ENCODE measurements at regions not wholly inside any gene's neighbourhood (a gene's known extent, or its start where the extent isn't known, plus 50 kb on each side); places are given as distances from the start of the nearest gene placed in this dataset.
A peak's percentile ranks its signal among the peaks of the same experiment; 100 is the strongest.
"Not testable (repeated sequence)": the region's sequence is repeated elsewhere in the genome, so short reads cannot be mapped to it uniquely, and the experiment has no call there.

DNA sequence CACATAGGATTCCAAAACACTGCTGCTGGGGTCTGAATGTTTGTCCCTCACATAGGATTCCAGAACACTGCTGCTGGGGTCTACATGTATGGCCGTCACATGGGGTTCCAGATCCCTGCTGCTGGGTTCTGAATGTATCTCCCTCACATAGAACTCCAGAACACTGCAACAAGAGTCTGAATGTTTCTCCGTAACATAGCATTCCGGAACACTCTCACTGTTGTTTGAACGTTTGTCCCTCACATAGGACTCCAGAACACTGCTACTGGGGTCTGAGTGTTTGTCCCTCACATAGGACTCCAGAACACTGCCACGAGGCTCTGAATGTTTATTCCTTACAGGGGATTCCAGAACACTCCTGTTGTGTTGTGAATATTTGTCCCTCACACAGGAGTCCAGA lies 216.8 kb downstream of the FOXD4L6 start:
- Histone ChIP-seq H3K36me3 (replicated peaks; ENCODE audit: control insufficient read depth, insufficient read depth, low read length) (no peaks in the 10 kb centered on the region), H3K4me3 (ENCODE audit: insufficient read depth, low read depth, low read length) (no peak overlapping the region), H3K27me3 (ENCODE audit: control insufficient read depth, insufficient read depth, low read length) (peaks cover 6% of the 10 kb centered on the region; the same call in 1 of the 2 replicates)
- no peak for DNase-seq

DNA sequence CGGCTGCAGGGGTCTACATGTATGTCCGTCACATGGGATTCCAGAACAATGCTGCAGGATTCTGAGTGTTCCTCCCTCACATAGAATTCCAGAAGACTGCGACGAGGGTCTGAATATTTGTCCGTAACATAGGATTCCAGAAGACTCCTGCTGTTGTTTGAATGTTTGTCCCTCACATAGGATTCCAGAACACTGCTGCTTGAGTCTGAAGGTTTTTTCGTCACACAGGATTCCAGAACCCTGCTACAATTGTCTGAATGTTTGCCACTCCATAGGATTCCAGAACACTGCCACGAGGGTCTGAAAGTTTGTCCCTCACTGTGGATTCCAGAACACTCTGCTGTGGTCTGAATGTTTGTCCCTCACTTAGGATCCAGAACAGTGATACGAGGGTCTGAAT lies 217.5 kb downstream of the FOXD4L6 start:
- H3K27me3 ChIP-seq (ENCODE audit: control insufficient read depth, insufficient read depth, low read length): not testable (repeated sequence)

GRCh38 chr9:40909821-40910220 lies 218.7 kb downstream of the FOXD4L6 start:
- no peak for DNase-seq
- no peaks in the 10 kb centered on the region; the same call in 1 of the 2 replicates for H3K27me3 ChIP-seq (ENCODE audit: control insufficient read depth, insufficient read depth, low read length)

More for the DNA sequence above, 217.5 kb downstream of the FOXD4L6 start:
- DNase-seq; H3K36me3 ChIP-seq (replicated peaks; ENCODE audit: control insufficient read depth, insufficient read depth, low read length); H3K4me3 ChIP-seq (ENCODE audit: insufficient read depth, low read depth, low read length): not testable (repeated sequence)

GRCh38 chr9:40909111-40909510 lies 219.4 kb downstream of the FOXD4L6 start:
- H3K27me3 ChIP-seq (ENCODE audit: control insufficient read depth, insufficient read depth, low read length); H3K36me3 ChIP-seq (replicated peaks; ENCODE audit: control insufficient read depth, insufficient read depth, low read length); H3K4me3 ChIP-seq (ENCODE audit: insufficient read depth, low read depth, low read length); DNase-seq: not testable (repeated sequence)

More at GRCh38 chr9:40909821-40910220, 218.7 kb downstream of the FOXD4L6 start:
- no peak overlapping the region for H3K4me3 ChIP-seq (ENCODE audit: insufficient read depth, low read depth, low read length)
- H3K36me3 ChIP-seq (replicated peaks; ENCODE audit: control insufficient read depth, insufficient read depth, low read length): no peaks in the 10 kb centered on the region

- no peaks in the 10 kb centered on the region for H3K36me3 ChIP-seq (replicated peaks; ENCODE audit: control insufficient read depth, insufficient read depth, low read length)
- H3K27me3 ChIP-seq (ENCODE audit: control insufficient read depth, insufficient read depth, low read length): no peaks in the 10 kb centered on the region; the same call in 1 of the 2 replicates
- DNase-seq: no peak
- H3K4me3 ChIP-seq (ENCODE audit: insufficient read depth, low read depth, low read length): no peak overlapping the region
Observed at GRCh38 chr9:40907657-40908624, 220.5 kb downstream of the FOXD4L6 start.

GRCh38 chr9:40906879-40907278 lies 221.6 kb downstream of the FOXD4L6 start:
- H3K36me3 ChIP-seq (replicated peaks; ENCODE audit: control insufficient read depth, insufficient read depth, low read length); H3K27me3 ChIP-seq (ENCODE audit: control insufficient read depth, insufficient read depth, low read length); H3K4me3 ChIP-seq (ENCODE audit: insufficient read depth, low read depth, low read length); DNase-seq: not testable (repeated sequence)

DNA sequence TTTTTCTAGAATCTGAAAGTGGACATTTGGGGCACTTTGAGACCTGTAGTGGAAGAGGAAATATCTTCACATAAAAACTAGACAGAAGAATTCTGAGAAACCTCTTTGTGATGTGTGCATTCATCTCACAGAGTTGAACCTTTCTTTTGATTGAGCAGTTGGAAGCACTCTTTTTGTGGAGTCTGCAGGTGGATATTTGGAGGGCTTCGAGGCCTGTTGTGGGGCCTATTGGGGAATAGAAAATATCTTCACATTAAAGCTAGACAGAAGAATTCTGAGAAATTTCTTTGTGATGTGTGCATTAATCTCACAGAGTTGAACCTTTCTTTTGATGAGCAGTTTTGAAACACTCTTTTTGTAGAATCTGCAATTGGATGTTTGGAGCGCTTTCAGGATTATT lies 236.2 kb downstream of the FOXD4L6 start:
- H3K27me3 ChIP-seq (ENCODE audit: control insufficient read depth, insufficient read depth, low read length); H3K4me3 ChIP-seq (ENCODE audit: insufficient read depth, low read depth, low read length); DNase-seq; H3K36me3 ChIP-seq (replicated peaks; ENCODE audit: control insufficient read depth, insufficient read depth, low read length): not testable (repeated sequence)

GRCh38 chr9:40885858-40886257 lies 242.6 kb downstream of the FOXD4L6 start:
- not testable (repeated sequence) for H3K4me3 ChIP-seq (ENCODE audit: insufficient read depth, low read depth, low read length); DNase-seq; H3K27me3 ChIP-seq (ENCODE audit: control insufficient read depth, insufficient read depth, low read length); H3K36me3 ChIP-seq (replicated peaks; ENCODE audit: control insufficient read depth, insufficient read depth, low read length)

DNA sequence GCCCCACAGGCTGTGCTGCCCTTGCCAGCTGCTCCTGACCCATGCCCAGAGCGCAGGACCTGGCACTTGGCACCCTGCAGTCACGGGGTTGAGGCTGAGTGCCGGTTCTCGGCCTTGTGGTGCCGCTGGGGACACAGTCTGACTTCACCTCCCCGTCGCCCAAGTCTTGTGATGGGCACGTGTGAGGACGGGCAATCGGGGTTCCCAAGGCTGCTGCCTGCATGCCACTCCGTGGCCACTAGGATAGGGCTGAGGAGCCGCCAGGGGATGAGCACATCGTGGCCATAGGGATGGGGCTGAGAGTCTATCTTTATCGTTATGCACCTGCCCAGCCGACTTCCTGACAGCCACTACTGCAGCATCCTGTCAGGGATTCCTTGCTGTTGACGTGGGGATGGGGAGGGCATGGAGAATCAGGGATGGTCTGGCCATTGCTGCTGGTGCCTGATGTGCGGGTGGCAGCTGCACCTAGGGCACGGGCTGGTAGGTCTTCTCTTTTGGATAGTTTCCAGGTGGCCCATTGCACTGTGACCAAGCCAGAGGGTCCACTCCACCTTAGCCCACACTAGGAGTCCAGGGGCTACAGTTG lies 243.5 kb downstream of the FOXD4L6 start:
- H3K36me3 ChIP-seq (replicated peaks; ENCODE audit: control insufficient read depth, insufficient read depth, low read length); H3K27me3 ChIP-seq (ENCODE audit: control insufficient read depth, insufficient read depth, low read length); H3K4me3 ChIP-seq (ENCODE audit: insufficient read depth, low read depth, low read length): not testable (repeated sequence)
- DNase-seq: peak; percentile 8

GRCh38 chr9:40884072-40884901 lies 244.2 kb downstream of the FOXD4L6 start:
- H3K36me3 ChIP-seq (replicated peaks; ENCODE audit: control insufficient read depth, insufficient read depth, low read length): no peaks in the 10 kb centered on the region
- peak; percentile 36 for DNase-seq
- no peak overlapping the region for H3K4me3 ChIP-seq (ENCODE audit: insufficient read depth, low read depth, low read length)
- peaks cover 1% of the 10 kb centered on the region; the same call in 1 of the 2 replicates for H3K27me3 ChIP-seq (ENCODE audit: control insufficient read depth, insufficient read depth, low read length)

DNA sequence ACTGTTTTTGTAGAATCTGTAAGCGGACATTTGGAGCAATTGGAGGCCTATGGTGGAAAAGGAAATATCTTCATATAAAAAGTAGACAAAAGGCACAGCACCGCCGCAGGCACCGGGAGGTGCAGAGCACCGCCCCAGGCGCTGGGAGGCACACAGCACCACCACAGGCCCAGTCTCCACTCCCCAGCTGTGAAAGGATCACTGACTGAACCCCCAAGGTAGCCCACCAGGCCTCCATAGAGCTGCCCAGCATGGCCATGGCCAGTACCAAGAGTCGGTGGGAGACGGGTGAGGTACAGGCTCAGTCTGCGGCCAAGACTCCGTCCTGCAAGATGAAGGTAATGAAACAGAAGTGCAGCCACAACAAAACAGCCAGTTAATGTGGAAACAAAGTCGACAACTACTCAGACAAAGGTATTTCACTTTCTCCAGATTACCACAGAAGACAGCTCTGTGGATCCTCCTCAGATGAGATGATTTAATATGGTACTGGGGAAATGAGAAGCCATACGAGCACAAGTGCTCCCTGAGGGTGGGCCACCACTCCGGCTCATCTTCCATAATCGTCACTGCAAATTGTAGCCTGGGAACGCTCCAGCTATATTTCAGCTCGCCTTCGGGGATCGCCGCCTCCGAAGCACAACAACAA lies 244.9 kb downstream of the FOXD4L6 start:
- DNase-seq: peak; percentile 10
- H3K4me3 ChIP-seq (ENCODE audit: insufficient read depth, low read depth, low read length); H3K27me3 ChIP-seq (ENCODE audit: control insufficient read depth, insufficient read depth, low read length); H3K36me3 ChIP-seq (replicated peaks; ENCODE audit: control insufficient read depth, insufficient read depth, low read length): not testable (repeated sequence)

DNA sequence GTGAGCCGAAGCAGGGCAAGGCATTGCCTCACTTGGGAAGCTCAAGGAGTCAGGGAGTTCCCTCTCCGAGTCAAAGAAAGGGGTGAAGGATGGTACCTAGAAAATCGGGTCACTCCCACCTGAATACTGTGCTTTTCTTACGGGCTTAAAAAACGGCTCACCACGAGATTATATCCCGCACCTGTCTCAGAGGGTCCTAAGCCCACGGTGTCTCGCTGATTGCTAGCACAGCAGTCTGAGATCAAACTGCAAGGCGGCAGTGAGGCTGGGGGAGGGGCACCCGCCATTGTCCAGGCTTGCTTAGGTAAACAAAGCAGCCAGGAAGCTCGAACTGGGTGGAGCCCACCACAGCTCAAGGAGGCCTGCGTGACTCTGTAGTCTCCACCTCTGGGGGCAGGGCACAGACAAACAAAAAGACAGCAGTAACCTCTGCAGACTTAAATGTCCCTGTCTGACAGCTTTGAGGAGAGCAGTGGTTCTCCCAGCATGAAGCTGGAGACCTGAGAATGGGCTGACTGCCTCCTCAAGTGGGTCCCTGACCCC lies 254.7 kb downstream of the FOXD4L6 start:
- H3K27me3 ChIP-seq (ENCODE audit: control insufficient read depth, insufficient read depth, low read length); H3K36me3 ChIP-seq (replicated peaks; ENCODE audit: control insufficient read depth, insufficient read depth, low read length); DNase-seq; H3K4me3 ChIP-seq (ENCODE audit: insufficient read depth, low read depth, low read length): not testable (repeated sequence)

GRCh38 chr9:40868437-40868836 lies 260.0 kb downstream of the FOXD4L6 start:
- H3K4me3 ChIP-seq (ENCODE audit: insufficient read depth, low read depth, low read length); DNase-seq; H3K36me3 ChIP-seq (replicated peaks; ENCODE audit: control insufficient read depth, insufficient read depth, low read length); H3K27me3 ChIP-seq (ENCODE audit: control insufficient read depth, insufficient read depth, low read length): not testable (repeated sequence)

Measured in H7 (cell line).